ENCODE measurements at regions not wholly inside any gene's neighbourhood (a gene's known extent, or its start where the extent isn't known, plus 50 kb on each side); places are given as distances from the start of the nearest gene placed in this dataset.

GRCh38 chr13:106879806-106880205 is 311.9 kb upstream of the ARGLU1 start:
- Histone ChIP-seq H3K27me3 (ENCODE audit: low read length) (no peaks in the 10 kb centered on the region), H3K79me2 (ENCODE audit: insufficient read depth, low read length) (no peaks in the 10 kb centered on the region), H3K4me3 (ENCODE audit: insufficient read depth, low read length, poor library complexity, severe bottlenecking) (no peak overlapping the region), H3K27ac (ENCODE audit: low read depth, low read length) (no peak overlapping the region), H3K36me3 (ENCODE audit: low read length) (no peaks in the 10 kb centered on the region), H3K4me2 (ENCODE audit: low read depth, low read length, poor library complexity, severe bottlenecking) (no peak overlapping the region), H3K9ac (ENCODE audit: low read length) (no peak overlapping the region), H3K9me2 (replicated peaks; ENCODE audit: insufficient read depth, low read length) (no peaks in the 10 kb centered on the region), H3K9me3 (ENCODE audit: insufficient read depth, low read length) (no peaks in the 10 kb centered on the region), H2AFZ (ENCODE audit: low read depth, low read length, severe bottlenecking) (no peak overlapping the region), H4K20me1 (ENCODE audit: low read depth, low read length) (no peaks in the 10 kb centered on the region), H3F3A (ENCODE audit: insufficient read depth) (no peaks in the 10 kb centered on the region)
- no peak for TF ChIP-seq CTCF (IDR thresholded peaks at IDR 0.05; ENCODE audit: insufficient read depth, low read length, poor library complexity, severe bottlenecking)
- TF ChIP-seq EZH2phosphoT487 (conservative IDR thresholded peaks at IDR 0.05; ENCODE audit: low read length), result no peak

DNA sequence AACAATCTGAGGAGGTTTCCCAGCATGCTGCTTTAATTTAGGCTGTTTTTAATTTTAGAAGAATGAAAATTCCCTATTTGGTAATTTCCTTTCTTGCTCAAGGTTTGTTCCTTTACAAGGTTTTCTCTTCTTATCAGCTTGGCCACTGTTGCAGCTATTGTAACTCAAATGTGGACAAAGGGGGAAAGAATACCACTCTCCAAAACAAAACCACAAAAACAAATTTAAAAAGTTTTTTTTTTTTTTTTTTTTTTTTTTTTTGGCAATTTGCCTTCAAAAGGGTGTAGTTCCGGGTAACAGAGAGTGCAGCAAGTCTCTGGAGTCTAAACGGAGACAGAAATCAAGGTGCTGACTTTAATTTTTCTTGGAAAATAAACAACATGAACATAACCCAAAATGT is 306.4 kb upstream of the ARGLU1 start:
- Histone ChIP-seq H4K20me1 (ENCODE audit: low read depth, low read length) (no peaks in the 10 kb centered on the region), H3K9ac (ENCODE audit: low read length) (no peak overlapping the region), H3K4me3 (ENCODE audit: insufficient read depth, low read length, poor library complexity, severe bottlenecking) (no peak overlapping the region), H3K79me2 (ENCODE audit: insufficient read depth, low read length) (no peaks in the 10 kb centered on the region), H3K9me2 (replicated peaks; ENCODE audit: insufficient read depth, low read length) (no peaks in the 10 kb centered on the region), H3K9me3 (ENCODE audit: insufficient read depth, low read length) (no peaks in the 10 kb centered on the region), H3K36me3 (ENCODE audit: low read length) (no peaks in the 10 kb centered on the region), H3K4me2 (ENCODE audit: low read depth, low read length, poor library complexity, severe bottlenecking) (no peak overlapping the region), H3K27me3 (ENCODE audit: low read length) (no peaks in the 10 kb centered on the region), H3K27ac (ENCODE audit: low read depth, low read length) (no peak overlapping the region), H3F3A (ENCODE audit: insufficient read depth) (no peaks in the 10 kb centered on the region), H2AFZ (ENCODE audit: low read depth, low read length, severe bottlenecking) (no peak overlapping the region)
- no peak for TF ChIP-seq CTCF (IDR thresholded peaks at IDR 0.05; ENCODE audit: insufficient read depth, low read length, poor library complexity, severe bottlenecking)
- no peak for TF ChIP-seq EZH2phosphoT487 (conservative IDR thresholded peaks at IDR 0.05; ENCODE audit: low read length)

DNA sequence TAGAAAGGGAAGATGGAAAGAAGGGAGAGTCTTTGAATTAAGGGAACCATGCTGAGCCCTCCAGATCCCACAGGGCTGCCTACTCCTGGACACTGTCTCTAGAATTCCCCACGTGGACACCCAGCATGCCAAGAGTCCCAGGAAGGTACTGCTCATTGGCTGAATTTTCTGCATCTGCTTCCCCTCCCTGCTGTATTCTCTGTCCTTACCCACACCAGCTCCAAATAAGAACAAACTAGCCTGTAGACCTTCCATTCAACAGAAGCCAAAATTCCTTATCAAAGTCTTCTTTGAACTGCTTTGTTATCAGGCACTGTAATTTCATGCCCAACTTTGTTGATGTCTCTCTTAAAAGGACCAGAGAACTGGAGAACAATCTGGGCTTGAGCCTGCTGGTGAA is 305.9 kb upstream of the ARGLU1 start:
- no peaks in the 10 kb centered on the region for H3K79me2 ChIP-seq (ENCODE audit: insufficient read depth, low read length)
- H3F3A ChIP-seq (ENCODE audit: insufficient read depth), result no peaks in the 10 kb centered on the region
- no peak overlapping the region for H3K9ac ChIP-seq (ENCODE audit: low read length)
- no peaks in the 10 kb centered on the region for H4K20me1 ChIP-seq (ENCODE audit: low read depth, low read length)
- no peaks in the 10 kb centered on the region for H3K36me3 ChIP-seq (ENCODE audit: low read length)
- no peak overlapping the region for H2AFZ ChIP-seq (ENCODE audit: low read depth, low read length, severe bottlenecking)
- H3K4me3 ChIP-seq (ENCODE audit: insufficient read depth, low read length, poor library complexity, severe bottlenecking), result no peak overlapping the region
- no peak overlapping the region for H3K27ac ChIP-seq (ENCODE audit: low read depth, low read length)
- H3K4me2 ChIP-seq (ENCODE audit: low read depth, low read length, poor library complexity, severe bottlenecking), result no peak overlapping the region
- no peaks in the 10 kb centered on the region for H3K9me2 ChIP-seq (replicated peaks; ENCODE audit: insufficient read depth, low read length)
- H3K9me3 ChIP-seq (ENCODE audit: insufficient read depth, low read length), result no peaks in the 10 kb centered on the region
- TF ChIP-seq CTCF (IDR thresholded peaks at IDR 0.05; ENCODE audit: insufficient read depth, low read length, poor library complexity, severe bottlenecking) (no peak), EZH2phosphoT487 (conservative IDR thresholded peaks at IDR 0.05; ENCODE audit: low read length) (no peak)
- H3K27me3 ChIP-seq (ENCODE audit: low read length), result no peaks in the 10 kb centered on the region

GRCh38 chr13:106867249-106867648 is 299.3 kb upstream of the ARGLU1 start:
- H3K4me3 ChIP-seq (ENCODE audit: insufficient read depth, low read length, poor library complexity, severe bottlenecking), result no peak overlapping the region
- no peak overlapping the region for H3K4me2 ChIP-seq (ENCODE audit: low read depth, low read length, poor library complexity, severe bottlenecking)
- H2AFZ ChIP-seq (ENCODE audit: low read depth, low read length, severe bottlenecking), result no peak overlapping the region

More at GRCh38 chr13:106867249-106867648, 299.3 kb upstream of the ARGLU1 start:
- H3K9me3 ChIP-seq (ENCODE audit: insufficient read depth, low read length), result no peaks in the 10 kb centered on the region
- no peaks in the 10 kb centered on the region for H4K20me1 ChIP-seq (ENCODE audit: low read depth, low read length)
- no peak overlapping the region for H3K9ac ChIP-seq (ENCODE audit: low read length)
- no peaks in the 10 kb centered on the region for H3K36me3 ChIP-seq (ENCODE audit: low read length)
- no peaks in the 10 kb centered on the region for H3F3A ChIP-seq (ENCODE audit: insufficient read depth)
- no peaks in the 10 kb centered on the region for H3K79me2 ChIP-seq (ENCODE audit: insufficient read depth, low read length)
- TF ChIP-seq CTCF (IDR thresholded peaks at IDR 0.05; ENCODE audit: insufficient read depth, low read length, poor library complexity, severe bottlenecking) (no peak), EZH2phosphoT487 (conservative IDR thresholded peaks at IDR 0.05; ENCODE audit: low read length) (no peak)
- no peak overlapping the region for H3K27ac ChIP-seq (ENCODE audit: low read depth, low read length)
- no peaks in the 10 kb centered on the region for H3K9me2 ChIP-seq (replicated peaks; ENCODE audit: insufficient read depth, low read length)
- no peaks in the 10 kb centered on the region for H3K27me3 ChIP-seq (ENCODE audit: low read length)

Measured in SU-DHL-6 (cell line).